ENCODE measurements at regions not wholly inside any gene's neighbourhood (a gene's known extent, or its start where the extent isn't known, plus 50 kb on each side); places are given as distances from the start of the nearest gene placed in this dataset.
"Not testable (repeated sequence)": the region's sequence is repeated elsewhere in the genome, so short reads cannot be mapped to it uniquely, and the experiment has no call there.

DNA sequence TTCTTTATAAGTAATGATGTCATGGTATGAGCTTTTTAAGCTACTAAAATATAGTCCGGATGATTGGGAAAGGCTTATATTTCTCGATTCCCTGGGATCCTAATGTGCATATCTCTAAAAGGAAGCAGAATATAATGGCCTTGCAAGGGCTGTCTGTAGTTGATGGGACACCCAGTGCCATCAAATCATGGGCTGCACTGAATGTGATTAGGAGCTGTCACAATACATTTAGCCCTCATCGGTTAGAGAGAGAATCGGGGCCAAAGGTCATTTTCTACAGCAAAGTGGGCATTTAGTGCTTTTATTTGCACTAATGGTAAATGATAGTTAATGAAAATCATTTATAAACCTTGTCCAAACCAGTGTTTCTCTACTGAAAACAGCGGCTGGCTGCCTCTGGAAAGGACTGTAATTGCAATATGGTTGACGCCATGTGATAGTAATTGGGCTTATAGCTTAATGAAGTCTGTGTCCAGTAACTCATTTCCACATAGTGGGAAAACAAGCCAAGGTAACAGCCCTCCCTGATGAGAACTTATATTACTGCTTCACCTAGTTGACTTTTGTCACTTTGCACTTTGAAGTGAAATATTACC lies 265.0 kb upstream of the AZI2 start:
- H3K36me3 ChIP-seq (ENCODE audit: insufficient read depth, low read length), result no peaks in the 10 kb centered on the region
- H3K4me3 ChIP-seq (ENCODE audit: low read length), result no peak overlapping the region
- H3K27me3 ChIP-seq (ENCODE audit: insufficient read depth, low read length), result no peaks in the 10 kb centered on the region
- no peaks in the 10 kb centered on the region for H3K9me3 ChIP-seq (ENCODE audit: low read length)
- H2AFZ ChIP-seq (ENCODE audit: low read depth, low read length), result no peak overlapping the region
- no peaks in the 10 kb centered on the region for H3K4me1 ChIP-seq (ENCODE audit: insufficient read depth, low read length)

DNA sequence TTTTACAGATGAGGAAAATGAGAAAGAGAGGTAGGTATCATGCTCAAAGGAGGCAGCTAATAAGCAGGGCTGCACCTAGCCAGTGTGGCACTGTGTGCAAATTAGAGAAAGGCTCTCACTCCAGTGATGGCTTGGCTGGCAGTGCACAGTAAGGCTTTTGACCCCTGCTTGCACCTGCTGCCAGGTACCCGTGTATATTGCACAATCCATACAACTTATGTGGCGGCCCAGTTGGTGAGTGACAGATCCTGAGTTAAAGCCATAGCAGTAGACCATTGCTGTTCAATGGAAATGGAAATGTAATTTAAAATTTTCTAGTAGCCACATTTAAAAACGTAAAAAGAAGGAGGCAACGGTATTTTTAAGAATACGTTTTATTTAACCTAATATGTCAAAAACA lies 266.4 kb upstream of the AZI2 start:
- H3K4me1 ChIP-seq (ENCODE audit: insufficient read depth, low read length), result no peaks in the 10 kb centered on the region
- no peak overlapping the region for H2AFZ ChIP-seq (ENCODE audit: low read depth, low read length)

DNA sequence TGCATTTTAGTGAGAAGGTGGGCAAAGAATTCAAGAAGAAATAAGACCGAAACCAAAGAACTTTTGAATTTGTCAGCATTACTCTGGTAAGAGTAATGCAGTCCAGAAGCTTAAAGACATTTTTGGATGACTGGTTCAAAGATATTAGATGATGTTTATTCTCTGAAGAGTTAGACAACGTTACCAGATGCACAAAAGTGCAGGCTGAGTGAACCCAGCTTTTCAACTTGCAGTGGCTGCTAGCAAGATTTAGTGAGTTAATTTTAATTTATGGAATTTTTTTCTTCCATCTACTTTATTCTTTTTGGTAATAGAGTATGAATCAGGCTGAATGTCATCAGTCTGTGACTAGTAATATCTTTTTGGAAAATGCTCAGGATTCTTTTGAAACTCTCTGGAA lies 267.3 kb upstream of the AZI2 start:
- Histone ChIP-seq H3K36me3 (ENCODE audit: insufficient read depth, low read length) (no peaks in the 10 kb centered on the region), H2AFZ (ENCODE audit: low read depth, low read length) (no peak overlapping the region), H3K4me1 (ENCODE audit: insufficient read depth, low read length) (no peaks in the 10 kb centered on the region), H3K4me3 (ENCODE audit: low read length) (no peak overlapping the region), H3K27me3 (ENCODE audit: insufficient read depth, low read length) (no peaks in the 10 kb centered on the region), H3K9me3 (ENCODE audit: low read length) (no peaks in the 10 kb centered on the region)

More for the DNA sequence above, 266.4 kb upstream of the AZI2 start:
- H3K4me3 ChIP-seq (ENCODE audit: low read length), result no peak overlapping the region
- H3K9me3 ChIP-seq (ENCODE audit: low read length), result no peaks in the 10 kb centered on the region
- H3K27me3 ChIP-seq (ENCODE audit: insufficient read depth, low read length), result no peaks in the 10 kb centered on the region
- H3K36me3 ChIP-seq (ENCODE audit: insufficient read depth, low read length), result no peaks in the 10 kb centered on the region

DNA sequence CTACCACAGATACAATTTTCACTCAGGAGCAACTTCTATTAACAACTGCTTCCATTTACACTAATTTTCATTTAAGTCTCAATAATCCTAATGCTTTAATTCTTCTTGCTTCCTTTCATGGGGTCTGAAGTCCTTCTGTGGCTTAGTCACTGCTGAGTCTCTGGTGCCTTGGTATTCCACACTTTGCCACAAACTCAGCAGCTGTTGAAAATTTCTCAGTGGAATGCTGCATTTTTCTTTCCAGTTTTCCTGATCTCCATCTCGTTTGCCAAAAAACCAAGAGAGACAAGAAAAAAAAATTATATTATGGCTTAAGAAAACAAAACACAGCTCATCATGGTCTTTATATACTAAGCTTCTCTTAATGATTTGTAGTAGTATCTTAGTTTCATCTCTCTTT lies 269.2 kb upstream of the AZI2 start:
- H3K4me3 ChIP-seq (ENCODE audit: low read length), result no peak overlapping the region
- H3K36me3 ChIP-seq (ENCODE audit: insufficient read depth, low read length), result no peaks in the 10 kb centered on the region
- H3K27me3 ChIP-seq (ENCODE audit: insufficient read depth, low read length), result no peaks in the 10 kb centered on the region
- H2AFZ ChIP-seq (ENCODE audit: low read depth, low read length), result no peak overlapping the region
- no peaks in the 10 kb centered on the region for H3K9me3 ChIP-seq (ENCODE audit: low read length)
- no peaks in the 10 kb centered on the region for H3K4me1 ChIP-seq (ENCODE audit: insufficient read depth, low read length)

DNA sequence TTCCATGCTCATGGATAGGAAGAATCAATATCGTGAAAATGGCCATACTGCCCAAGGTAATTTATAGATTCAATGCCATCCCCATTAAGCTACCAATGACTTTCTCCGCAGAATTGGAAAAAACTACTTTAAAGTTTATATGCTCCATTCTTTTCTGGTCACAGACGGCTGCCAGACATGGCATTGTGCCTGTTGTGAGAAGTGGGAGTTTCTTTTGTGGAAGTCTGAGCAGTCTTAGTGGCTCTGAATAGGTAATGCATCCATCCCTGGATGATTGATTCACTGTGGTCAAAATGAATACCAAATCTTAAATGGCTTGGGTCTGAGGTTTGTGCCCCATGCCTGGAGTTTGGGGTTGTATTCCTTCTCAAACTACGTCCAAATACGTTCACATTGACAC lies 274.5 kb upstream of the AZI2 start:
- no peaks in the 10 kb centered on the region for H3K36me3 ChIP-seq (ENCODE audit: insufficient read depth, low read length)
- H3K4me3 ChIP-seq (ENCODE audit: low read length), result no peak overlapping the region

DNA sequence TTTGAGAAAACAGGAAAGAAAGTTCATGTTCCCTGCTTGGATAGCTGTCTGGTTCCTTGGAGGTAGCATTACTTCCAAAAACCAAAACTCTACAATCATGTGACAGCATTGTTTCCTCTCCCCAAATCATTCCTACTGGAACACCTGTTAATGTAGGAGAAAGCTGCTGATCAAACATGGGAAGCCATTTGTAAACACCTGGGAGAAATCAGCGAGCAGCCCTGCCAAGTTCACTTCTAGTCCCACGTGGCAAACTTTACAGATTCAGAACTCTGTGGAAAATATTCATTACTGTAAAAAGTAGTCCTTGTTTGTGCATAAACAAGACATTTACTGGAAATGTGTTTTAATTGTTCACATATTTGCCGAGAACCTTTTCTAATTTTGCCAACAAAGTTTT lies 275.5 kb upstream of the AZI2 start:
- no peaks in the 10 kb centered on the region for H3K9me3 ChIP-seq (ENCODE audit: low read length)
- no peaks in the 10 kb centered on the region for H3K4me1 ChIP-seq (ENCODE audit: insufficient read depth, low read length)
- no peak overlapping the region for H2AFZ ChIP-seq (ENCODE audit: low read depth, low read length)
- no peak overlapping the region for H3K4me3 ChIP-seq (ENCODE audit: low read length)
- no peaks in the 10 kb centered on the region for H3K36me3 ChIP-seq (ENCODE audit: insufficient read depth, low read length)
- H3K27me3 ChIP-seq (ENCODE audit: insufficient read depth, low read length), result no peaks in the 10 kb centered on the region

More for the DNA sequence above, 274.5 kb upstream of the AZI2 start:
- Histone ChIP-seq H3K4me1 (ENCODE audit: insufficient read depth, low read length) (no peaks in the 10 kb centered on the region), H2AFZ (ENCODE audit: low read depth, low read length) (no peak overlapping the region), H3K9me3 (ENCODE audit: low read length) (no peaks in the 10 kb centered on the region), H3K27me3 (ENCODE audit: insufficient read depth, low read length) (no peaks in the 10 kb centered on the region)

DNA sequence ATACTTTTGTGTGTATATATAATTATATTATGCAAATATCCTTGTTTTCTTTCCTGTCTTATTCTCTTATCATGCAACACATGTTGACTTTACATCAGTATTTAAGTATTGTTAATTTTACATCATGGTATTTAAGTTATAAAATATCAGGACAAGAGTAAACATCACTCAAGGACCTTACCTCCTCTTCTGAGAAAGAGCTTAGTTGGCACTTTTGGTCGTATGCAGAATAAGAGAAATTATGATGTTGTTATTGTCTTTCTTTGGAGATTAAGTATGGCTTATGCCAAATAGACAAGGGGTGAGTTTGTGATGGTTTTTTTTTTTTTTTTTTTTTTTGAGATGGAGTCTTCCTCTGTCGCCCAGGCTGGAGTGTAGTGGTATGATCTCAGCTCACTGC lies 279.2 kb upstream of the AZI2 start:
- not testable (repeated sequence) for H3K27me3 ChIP-seq (ENCODE audit: insufficient read depth, low read length); H3K9me3 ChIP-seq (ENCODE audit: low read length); H2AFZ ChIP-seq (ENCODE audit: low read depth, low read length); H3K4me1 ChIP-seq (ENCODE audit: insufficient read depth, low read length); H3K4me3 ChIP-seq (ENCODE audit: low read length); H3K36me3 ChIP-seq (ENCODE audit: insufficient read depth, low read length)

DNA sequence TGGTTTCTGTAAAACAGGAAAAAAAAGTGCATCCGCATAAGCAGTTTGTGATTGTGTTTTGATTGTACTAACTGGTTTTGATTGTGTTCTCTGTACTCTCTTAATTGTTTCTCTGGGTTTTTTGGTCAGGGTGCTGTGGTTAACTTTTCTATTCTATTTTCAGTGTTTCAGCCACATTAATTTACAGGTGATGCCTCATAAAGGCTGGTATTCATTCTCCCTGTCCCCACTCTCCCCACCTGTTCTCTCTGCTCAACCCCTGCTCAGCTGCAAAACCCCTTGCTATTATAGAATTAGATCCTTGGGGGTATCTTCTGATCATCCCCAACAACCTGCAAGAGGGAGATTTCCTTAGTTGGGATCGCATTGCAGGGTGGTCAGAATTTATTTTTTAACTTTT lies 285.4 kb upstream of the AZI2 start:
- H3K4me1 ChIP-seq (ENCODE audit: insufficient read depth, low read length), result no peaks in the 10 kb centered on the region
- H3K27me3 ChIP-seq (ENCODE audit: insufficient read depth, low read length), result no peaks in the 10 kb centered on the region
- no peak overlapping the region for H2AFZ ChIP-seq (ENCODE audit: low read depth, low read length)
- H3K36me3 ChIP-seq (ENCODE audit: insufficient read depth, low read length), result no peaks in the 10 kb centered on the region
- no peaks in the 10 kb centered on the region for H3K9me3 ChIP-seq (ENCODE audit: low read length)
- no peak overlapping the region for H3K4me3 ChIP-seq (ENCODE audit: low read length)

DNA sequence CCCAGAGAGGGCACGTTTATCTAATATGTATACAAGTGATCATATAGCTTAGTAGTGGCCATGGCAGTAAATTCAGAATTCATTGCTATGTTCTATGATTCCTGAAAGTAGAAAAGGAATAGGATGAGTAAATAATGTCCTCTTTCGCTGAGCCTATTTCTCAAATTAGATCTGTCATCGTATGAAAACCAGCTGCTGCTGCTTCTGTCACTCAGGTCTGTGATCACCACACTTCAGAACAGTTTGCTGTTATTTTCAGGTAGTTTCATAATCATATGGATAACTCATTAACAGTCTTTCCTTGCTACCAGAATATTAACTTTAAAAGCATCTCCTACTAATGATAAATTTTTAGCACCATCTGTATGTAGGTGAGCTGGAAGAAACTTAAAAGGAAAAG lies 289.1 kb upstream of the AZI2 start:
- Histone ChIP-seq H2AFZ (ENCODE audit: low read depth, low read length) (no peak overlapping the region), H3K9me3 (ENCODE audit: low read length) (no peaks in the 10 kb centered on the region), H3K36me3 (ENCODE audit: insufficient read depth, low read length) (no peaks in the 10 kb centered on the region), H3K27me3 (ENCODE audit: insufficient read depth, low read length) (no peaks in the 10 kb centered on the region), H3K4me3 (ENCODE audit: low read length) (no peak overlapping the region), H3K4me1 (ENCODE audit: insufficient read depth, low read length) (no peaks in the 10 kb centered on the region)

DNA sequence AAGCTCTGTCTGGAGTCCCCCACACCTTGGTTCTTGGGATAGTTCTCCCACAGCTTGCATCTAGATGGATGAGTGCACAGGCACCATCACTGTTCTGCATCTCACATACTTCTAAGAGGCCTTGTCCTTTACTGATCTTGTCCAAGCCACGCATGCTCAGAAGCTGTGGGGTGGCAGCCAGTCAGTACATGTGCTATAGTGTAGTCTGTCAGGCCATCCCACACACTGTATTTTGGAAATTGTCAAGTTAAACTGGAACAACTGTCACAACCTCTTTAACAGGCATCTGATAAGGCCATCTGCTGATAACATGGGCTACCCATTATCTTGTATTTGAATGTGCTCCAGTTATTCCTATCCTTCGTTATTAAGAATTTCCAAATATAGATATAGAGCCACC lies 296.5 kb upstream of the AZI2 start:
- no peaks in the 10 kb centered on the region for H3K36me3 ChIP-seq (ENCODE audit: insufficient read depth, low read length)
- H3K9me3 ChIP-seq (ENCODE audit: low read length), result no peaks in the 10 kb centered on the region
- H3K4me1 ChIP-seq (ENCODE audit: insufficient read depth, low read length), result no peaks in the 10 kb centered on the region
- no peak overlapping the region for H3K4me3 ChIP-seq (ENCODE audit: low read length)
- no peaks in the 10 kb centered on the region for H3K27me3 ChIP-seq (ENCODE audit: insufficient read depth, low read length)
- no peak overlapping the region for H2AFZ ChIP-seq (ENCODE audit: low read depth, low read length)

DNA sequence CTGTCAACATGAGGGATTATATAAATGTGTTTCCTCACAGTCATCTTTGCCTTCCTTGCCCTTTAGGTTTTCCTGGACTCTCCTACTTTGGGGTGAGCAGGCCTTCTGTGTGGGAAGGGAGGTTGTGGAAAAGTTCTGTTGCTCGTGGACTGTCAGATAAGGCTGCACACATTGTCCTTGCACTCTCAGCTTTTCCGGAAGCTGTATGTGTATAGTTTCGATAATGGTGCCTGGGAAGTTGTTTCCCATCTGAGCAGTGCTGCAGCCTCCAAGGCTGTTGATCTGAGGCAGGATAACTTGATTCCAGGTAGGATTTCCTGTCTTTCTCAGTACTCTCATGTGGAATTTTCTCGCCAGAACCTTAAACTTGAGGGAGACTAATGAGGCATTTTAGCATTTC lies 297.8 kb upstream of the AZI2 start:
- Histone ChIP-seq H2AFZ (ENCODE audit: low read depth, low read length) (no peak overlapping the region), H3K9me3 (ENCODE audit: low read length) (no peaks in the 10 kb centered on the region), H3K36me3 (ENCODE audit: insufficient read depth, low read length) (no peaks in the 10 kb centered on the region), H3K4me1 (ENCODE audit: insufficient read depth, low read length) (no peaks in the 10 kb centered on the region), H3K27me3 (ENCODE audit: insufficient read depth, low read length) (no peaks in the 10 kb centered on the region), H3K4me3 (ENCODE audit: low read length) (no peak overlapping the region)

DNA sequence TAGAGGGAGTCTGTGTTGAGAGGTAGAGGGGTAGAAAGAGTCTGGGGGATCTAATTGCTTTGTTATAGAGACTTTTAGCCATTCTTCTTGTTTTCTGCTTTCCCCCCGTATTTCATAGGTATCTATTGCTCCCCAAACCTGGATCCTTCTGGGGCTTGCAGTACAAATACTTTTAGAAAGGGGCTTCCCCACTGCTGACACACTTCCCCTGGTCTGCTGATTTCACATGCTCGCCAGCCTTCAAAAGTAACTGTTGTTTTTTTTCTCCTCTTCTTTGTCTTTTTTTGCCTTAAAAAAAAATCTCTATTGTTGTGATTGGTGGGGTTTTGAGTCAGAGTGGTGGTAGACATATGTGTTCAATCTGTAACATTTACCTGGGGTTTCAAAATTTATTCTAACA lies 300.6 kb upstream of the AZI2 start:
- H3K4me3 ChIP-seq (ENCODE audit: low read length), result no peak overlapping the region
- H3K27me3 ChIP-seq (ENCODE audit: insufficient read depth, low read length), result no peaks in the 10 kb centered on the region
- H3K9me3 ChIP-seq (ENCODE audit: low read length), result no peaks in the 10 kb centered on the region
- H3K4me1 ChIP-seq (ENCODE audit: insufficient read depth, low read length), result no peaks in the 10 kb centered on the region
- no peaks in the 10 kb centered on the region for H3K36me3 ChIP-seq (ENCODE audit: insufficient read depth, low read length)
- no peak overlapping the region for H2AFZ ChIP-seq (ENCODE audit: low read depth, low read length)

DNA sequence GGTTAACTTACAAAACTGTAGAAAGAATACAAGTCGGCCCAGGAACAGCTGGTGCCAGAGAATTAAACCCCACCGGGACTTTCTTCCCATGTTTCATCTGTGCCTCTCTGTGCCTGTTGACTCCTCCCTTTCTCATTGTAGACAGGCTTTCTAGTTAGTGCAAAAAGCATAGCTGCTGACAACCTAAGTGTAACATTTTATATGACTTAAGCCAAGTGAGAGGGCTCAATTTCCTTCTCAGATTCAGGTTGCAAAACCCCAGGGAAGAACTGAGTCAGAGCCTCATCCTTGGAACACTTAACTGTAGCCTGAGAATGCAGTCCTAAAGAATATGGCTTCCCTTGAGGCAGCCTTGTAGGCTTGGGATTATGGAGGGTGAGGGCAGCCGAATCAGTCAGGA lies 302.5 kb upstream of the AZI2 start:
- no peaks in the 10 kb centered on the region for H3K4me1 ChIP-seq (ENCODE audit: insufficient read depth, low read length)
- no peak overlapping the region for H2AFZ ChIP-seq (ENCODE audit: low read depth, low read length)
- H3K9me3 ChIP-seq (ENCODE audit: low read length), result no peaks in the 10 kb centered on the region

DNA sequence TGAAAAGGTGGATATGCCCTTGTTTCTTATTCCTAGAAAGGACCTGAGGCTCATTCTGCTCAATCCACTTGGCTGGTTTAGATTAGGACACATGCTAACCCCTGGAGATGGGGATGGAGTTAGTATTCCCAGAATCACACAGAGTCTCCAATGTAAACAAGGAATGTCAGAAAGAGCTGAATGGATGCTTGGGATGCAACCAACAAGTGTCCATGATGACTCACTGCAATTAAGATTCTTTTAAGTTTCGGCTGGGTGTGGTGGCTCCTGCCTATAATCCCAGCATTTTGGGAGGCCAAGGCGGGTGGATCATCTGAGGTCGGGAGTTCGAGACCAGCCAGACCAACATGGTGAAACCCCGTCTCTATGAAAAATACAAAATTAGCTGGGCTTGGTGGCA lies 315.5 kb upstream of the AZI2 start:
- H3K4me1 ChIP-seq (ENCODE audit: insufficient read depth, low read length), result no peaks in the 10 kb centered on the region
- H2AFZ ChIP-seq (ENCODE audit: low read depth, low read length), result no peak overlapping the region
- no peaks in the 10 kb centered on the region for H3K9me3 ChIP-seq (ENCODE audit: low read length)
- no peaks in the 10 kb centered on the region for H3K36me3 ChIP-seq (ENCODE audit: insufficient read depth, low read length)
- no peak overlapping the region for H3K4me3 ChIP-seq (ENCODE audit: low read length)
- peaks cover 4% of the 10 kb centered on the region for H3K27me3 ChIP-seq (ENCODE audit: insufficient read depth, low read length)

More for the DNA sequence above, 302.5 kb upstream of the AZI2 start:
- Histone ChIP-seq H3K4me3 (ENCODE audit: low read length) (no peak overlapping the region), H3K27me3 (ENCODE audit: insufficient read depth, low read length) (no peaks in the 10 kb centered on the region), H3K36me3 (ENCODE audit: insufficient read depth, low read length) (no peaks in the 10 kb centered on the region)

Measured in neuron (in vitro differentiated cells).